Left lobe of liver (tissue), 2 donors: ENCODE measurements at regions not wholly inside any gene's neighbourhood (a gene's known extent, or its start where the extent isn't known, plus 50 kb on each side); places are given as distances from the start of the nearest gene placed in this dataset.
"Not testable (repeated sequence)": the region's sequence is repeated elsewhere in the genome, so short reads cannot be mapped to it uniquely, and the experiment has no call there.

Experiments used
- ATAC-seq: fragments of 200-7000 bp; cut with Tn5 transposase; one replicate; pipeline ENCODE4 v1.9.1; 2020; ENCODE audit warnings: mild to moderate bottlenecking, moderate library complexity
- DNase-seq: peaks from one replicate; pipeline ENCODE4 v3.0.0-alpha.2; 2020; ENCODE audit warnings: low spot score
- donor health status: DM: no; HTN: no; CAD: no; lungs with moderate emphysema.
- donor health status: DM: no; HTN: yes; CAD: no.

- DNase-seq (no peak), ATAC-seq (no peak)
Measured at GRCh38 chr5:89071101-89071940, 188.3 kb upstream of the MEF2C start.

GRCh38 chr5:89069591-89069990 is 186.6 kb upstream of the MEF2C start:
- DNase-seq, result no peak

GRCh38 chr5:89067362-89067761 is 184.4 kb upstream of the MEF2C start:
- no peak for ATAC-seq
- DNase-seq, result no peak

More at GRCh38 chr5:89069591-89069990, 186.6 kb upstream of the MEF2C start:
- ATAC-seq, result no peak

GRCh38 chr5:89065919-89066318 is 182.9 kb upstream of the MEF2C start:
- ATAC-seq, result no peak
- DNase-seq, result no peak

- ATAC-seq (no peak), DNase-seq (no peak)
Measured at GRCh38 chr5:89064736-89065135, 181.8 kb upstream of the MEF2C start.

- ATAC-seq (no peak), DNase-seq (no peak)
Measured at GRCh38 chr5:89064054-89064453, 181.1 kb upstream of the MEF2C start.

- no peak for ATAC-seq
Measured at GRCh38 chr5:89060768-89061167, 177.8 kb upstream of the MEF2C start.

GRCh38 chr5:89059274-89059673 is 176.3 kb upstream of the MEF2C start:
- no peak for DNase-seq
- no peak for ATAC-seq

More at GRCh38 chr5:89060768-89061167, 177.8 kb upstream of the MEF2C start:
- no peak for DNase-seq

GRCh38 chr5:89055695-89056085 is 172.7 kb upstream of the MEF2C start:
- DNase-seq (no peak), ATAC-seq (no peak)

GRCh38 chr5:89055015-89055694 is 172.2 kb upstream of the MEF2C start:
- DNase-seq, result no peak
- ATAC-seq, result no peak

- DNase-seq, result no peak
- ATAC-seq, result no peak
Measured at GRCh38 chr5:89053547-89053946, 170.6 kb upstream of the MEF2C start.

- ATAC-seq, DNase-seq: not testable (repeated sequence)
Measured at GRCh38 chr5:89050062-89050461, 167.1 kb upstream of the MEF2C start.

GRCh38 chr5:89047571-89047970 is 164.6 kb upstream of the MEF2C start:
- DNase-seq (no peak), ATAC-seq (peak; percentile 23)

- DNase-seq, result no peak
- no peak for ATAC-seq
Measured at GRCh38 chr5:89045216-89045615, 162.2 kb upstream of the MEF2C start.

GRCh38 chr5:89044674-89045200 is 161.8 kb upstream of the MEF2C start:
- DNase-seq (no peak), ATAC-seq (no peak)

- DNase-seq (no peak), ATAC-seq (no peak)
Measured at GRCh38 chr5:89043676-89044075, 160.7 kb upstream of the MEF2C start.

GRCh38 chr5:89042746-89043145 is 159.8 kb upstream of the MEF2C start:
- DNase-seq (no peak), ATAC-seq (no peak)

GRCh38 chr5:89041976-89042375 is 159.0 kb upstream of the MEF2C start:
- no peak for DNase-seq

GRCh38 chr5:89041249-89041779 is 158.3 kb upstream of the MEF2C start:
- DNase-seq (no peak), ATAC-seq (no peak)

More at GRCh38 chr5:89041976-89042375, 159.0 kb upstream of the MEF2C start:
- no peak for ATAC-seq

GRCh38 chr5:89036704-89037489 is 153.9 kb upstream of the MEF2C start:
- DNase-seq, result no peak
- ATAC-seq, result no peak

- no peak for DNase-seq
- no peak for ATAC-seq
Measured at GRCh38 chr5:89036166-89036565, 153.2 kb upstream of the MEF2C start.
